HUES64 (cell line): ENCODE measurements at regions not wholly inside any gene's neighbourhood (a gene's known extent, or its start where the extent isn't known, plus 50 kb on each side); places are given as distances from the start of the nearest gene placed in this dataset.
"Not testable (repeated sequence)": the region's sequence is repeated elsewhere in the genome, so short reads cannot be mapped to it uniquely, and the experiment has no call there.

Experiments
- H3K27ac ChIP-seq: 2 replicates; pipeline ENCODE4 v1.7.0; 2013; ENCODE audit warnings: low read depth, low read length, inconsistent platforms
- H3K27me3 ChIP-seq: 2 replicates; pipeline ENCODE4 v1.6.1; 2013; ENCODE audit warnings: mild to moderate bottlenecking, low read length; ENCODE audit not compliant: insufficient read depth
- H3K36me3 ChIP-seq: 2 replicates; pipeline ENCODE4 v1.6.1; 2013; ENCODE audit warnings: mild to moderate bottlenecking, low read length; ENCODE audit not compliant: insufficient read depth
- H3K4me1 ChIP-seq: 2 replicates; pipeline ENCODE4 v1.6.1; 2013; ENCODE audit warnings: mild to moderate bottlenecking, low read length, moderate library complexity; ENCODE audit not compliant: insufficient read depth
- H3K4me3 ChIP-seq: 2 replicates; pipeline ENCODE4 v1.5.1; 2013; ENCODE audit warnings: mild to moderate bottlenecking, low read length, moderate library complexity
- H3K9ac ChIP-seq: 2 replicates; pipeline ENCODE4 v1.6.1; 2013; ENCODE audit warnings: mild to moderate bottlenecking, low read depth, low read length
- H3K9me3 ChIP-seq: 2 replicates; pipeline ENCODE4 v1.6.1; 2013; ENCODE audit warnings: low read depth, low read length; ENCODE audit not compliant: insufficient read depth
- WGBS: fragments of 150-250, 120-280 bp; methylation state at CpG from one replicate; pipeline ENCODE4 v1.1.7; 2013; ENCODE audit warnings: missing lambda C conversion rate; 5-methylcytosine and 5-hydroxymethylcytosine counted together

DNA sequence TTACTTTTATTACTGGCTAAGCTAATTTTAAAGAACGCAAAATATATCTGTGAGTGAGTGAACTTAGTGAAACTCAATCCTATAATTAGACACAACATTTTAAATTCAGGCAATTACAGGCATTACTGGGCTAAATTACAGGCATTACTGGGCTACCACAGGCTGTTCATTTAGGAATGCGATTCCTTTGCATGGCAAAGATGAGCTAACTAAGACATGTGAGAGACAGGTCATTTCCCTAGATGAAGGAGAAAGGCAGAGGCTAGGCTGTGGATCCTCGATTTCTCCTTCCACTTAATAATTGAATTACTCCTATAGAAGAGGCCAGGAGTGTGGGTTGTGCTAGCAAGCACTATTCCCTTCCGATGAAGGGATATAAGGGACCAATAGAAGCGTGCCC is 429.4 kb upstream of the LMO3 start:
- H3K27me3 ChIP-seq, result no peaks in the 10 kb centered on the region
- no peak overlapping the region for H3K9ac ChIP-seq
- no peaks in the 10 kb centered on the region for H3K9me3 ChIP-seq
- H3K27ac ChIP-seq, result no peak overlapping the region
- WGBS, result 97% methylated on average over 3 of the region's 5 CpGs
- no peak overlapping the region for H3K4me3 ChIP-seq
- peaks cover 7% of the 10 kb centered on the region for H3K4me1 ChIP-seq
- no peaks in the 10 kb centered on the region for H3K36me3 ChIP-seq

DNA sequence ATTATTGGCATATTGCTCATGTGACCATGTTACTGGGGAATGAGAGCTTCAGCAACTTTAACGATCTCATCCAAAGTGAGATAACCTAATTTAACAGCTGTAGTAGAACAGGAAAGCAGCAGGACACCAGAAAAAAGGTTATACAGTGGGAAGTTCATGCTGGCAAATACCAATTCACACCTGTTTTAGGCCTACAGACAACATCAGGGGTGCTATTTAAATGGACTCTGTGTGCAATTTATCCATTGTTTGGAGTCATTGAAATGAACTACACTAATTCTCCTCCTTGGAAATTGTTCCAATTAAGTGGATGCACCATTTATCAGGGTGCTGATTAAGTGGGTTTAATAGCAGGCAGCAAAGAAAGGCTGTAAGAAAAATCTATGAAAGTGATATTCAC is 424.4 kb upstream of the LMO3 start:
- Histone ChIP-seq H3K9me3 (no peaks in the 10 kb centered on the region), H3K4me1 (peaks cover 15% of the 10 kb centered on the region), H3K36me3 (no peaks in the 10 kb centered on the region), H3K4me3 (no peak overlapping the region), H3K27me3 (no peaks in the 10 kb centered on the region), H3K27ac (no peak overlapping the region), H3K9ac (no peak overlapping the region)
- 29% methylated on average over 1 of the region's 1 CpG for WGBS

DNA sequence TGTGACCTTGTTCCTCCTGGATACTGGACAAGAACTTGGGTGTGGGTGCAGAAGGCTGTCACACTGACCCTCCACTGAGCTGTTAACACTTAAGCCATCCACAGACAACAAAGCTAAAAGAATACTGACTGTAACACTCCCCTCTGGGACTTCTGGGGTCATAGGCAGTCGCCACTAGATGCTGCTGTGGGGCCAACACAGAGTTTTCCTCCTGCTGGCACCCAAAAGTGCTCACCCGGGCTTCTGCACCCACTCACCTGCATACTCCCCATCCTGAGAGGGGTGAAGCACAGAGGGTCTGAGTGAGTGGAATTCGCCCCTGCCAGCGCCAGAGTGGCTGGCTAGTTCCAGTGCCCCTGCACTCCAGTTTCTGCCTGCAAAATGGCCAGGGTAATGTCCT is 422.4 kb upstream of the LMO3 start:
- H3K36me3 ChIP-seq, result no peaks in the 10 kb centered on the region
- no peaks in the 10 kb centered on the region for H3K27me3 ChIP-seq
- H3K9ac ChIP-seq, result no peak overlapping the region
- no peaks in the 10 kb centered on the region for H3K9me3 ChIP-seq
- no peak overlapping the region for H3K27ac ChIP-seq
- H3K4me3 ChIP-seq, result no peak overlapping the region
- 82% methylated on average over 4 of the region's 4 CpGs for WGBS
- H3K4me1 ChIP-seq, result peaks cover 15% of the 10 kb centered on the region

DNA sequence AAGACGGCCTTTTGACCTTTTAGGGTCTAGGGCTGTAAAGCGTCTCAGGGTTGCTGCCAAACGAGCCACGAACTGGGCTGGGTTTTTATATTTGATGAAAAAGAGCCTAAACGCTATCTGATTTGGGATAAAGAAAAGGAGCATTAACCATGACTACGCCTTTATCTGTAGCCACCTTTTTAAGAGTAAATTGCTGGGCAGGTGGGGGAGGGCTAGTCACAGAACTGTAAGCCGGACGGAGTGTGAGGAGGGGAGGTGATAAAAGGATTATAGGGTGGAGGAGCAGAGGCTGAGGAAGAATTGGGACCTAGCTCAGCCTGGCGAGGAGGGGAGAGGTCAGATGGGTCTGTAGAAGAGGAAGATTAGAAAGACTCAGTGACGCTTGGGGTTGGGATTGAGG is 419.5 kb upstream of the LMO3 start:
- not testable (repeated sequence) for H3K27ac ChIP-seq, H3K4me3 ChIP-seq, H3K9ac ChIP-seq, H3K27me3 ChIP-seq, H3K9me3 ChIP-seq, H3K36me3 ChIP-seq
- WGBS, result 89% methylated on average over 10 of the region's 10 CpGs
- H3K4me1 ChIP-seq, result peaks cover 22% of the 10 kb centered on the region

DNA sequence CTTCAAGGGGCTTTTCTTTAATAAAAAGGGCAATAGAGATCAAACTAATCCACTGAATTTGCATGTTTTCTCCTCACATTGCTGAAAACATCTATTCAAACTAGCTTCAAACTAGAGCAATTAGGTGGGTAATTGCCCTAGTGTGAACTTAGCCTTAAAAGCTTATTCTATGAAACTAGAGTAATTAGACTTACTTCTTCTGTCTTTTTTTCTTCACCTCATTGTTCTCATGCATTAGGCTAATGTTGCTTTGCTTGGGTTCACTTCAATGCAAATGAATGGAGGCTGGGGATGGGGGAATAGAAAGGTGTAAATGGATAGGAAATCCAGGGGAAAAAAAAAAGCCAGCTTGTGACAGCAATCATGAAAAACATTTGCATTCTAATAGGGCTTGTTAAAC is 414.8 kb upstream of the LMO3 start:
- peak overlapping the region; percentile 61 for H3K27ac ChIP-seq
- no peaks in the 10 kb centered on the region for H3K9me3 ChIP-seq
- H3K27me3 ChIP-seq, result no peaks in the 10 kb centered on the region
- peak overlapping the region; percentile 17; the same call in 1 of the 2 replicates for H3K4me3 ChIP-seq
- H3K9ac ChIP-seq, result no peak overlapping the region
- peaks cover 26% of the 10 kb centered on the region for H3K4me1 ChIP-seq
- no peaks in the 10 kb centered on the region for H3K36me3 ChIP-seq

DNA sequence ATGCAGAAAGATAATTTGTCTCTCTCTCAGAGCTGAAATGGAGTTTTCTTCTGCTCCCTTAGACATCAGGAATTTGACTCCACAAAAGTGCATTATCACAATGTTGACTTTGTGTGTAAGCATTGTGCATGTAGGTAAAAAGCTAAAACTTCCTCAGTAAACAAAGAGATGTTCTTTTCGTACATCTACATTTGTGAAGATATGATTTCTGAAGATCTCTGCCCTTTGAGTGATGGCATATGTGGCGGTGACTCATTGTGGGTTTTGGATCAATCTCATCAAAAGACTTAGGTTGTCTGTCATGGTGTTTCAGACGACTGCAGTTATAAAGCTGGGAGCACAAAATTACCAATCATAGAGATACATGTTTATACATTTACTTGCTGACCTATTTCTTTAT is 411.4 kb upstream of the LMO3 start:
- 92% methylated on average over 3 of the region's 3 CpGs for WGBS
- no peak overlapping the region for H3K4me3 ChIP-seq

DNA sequence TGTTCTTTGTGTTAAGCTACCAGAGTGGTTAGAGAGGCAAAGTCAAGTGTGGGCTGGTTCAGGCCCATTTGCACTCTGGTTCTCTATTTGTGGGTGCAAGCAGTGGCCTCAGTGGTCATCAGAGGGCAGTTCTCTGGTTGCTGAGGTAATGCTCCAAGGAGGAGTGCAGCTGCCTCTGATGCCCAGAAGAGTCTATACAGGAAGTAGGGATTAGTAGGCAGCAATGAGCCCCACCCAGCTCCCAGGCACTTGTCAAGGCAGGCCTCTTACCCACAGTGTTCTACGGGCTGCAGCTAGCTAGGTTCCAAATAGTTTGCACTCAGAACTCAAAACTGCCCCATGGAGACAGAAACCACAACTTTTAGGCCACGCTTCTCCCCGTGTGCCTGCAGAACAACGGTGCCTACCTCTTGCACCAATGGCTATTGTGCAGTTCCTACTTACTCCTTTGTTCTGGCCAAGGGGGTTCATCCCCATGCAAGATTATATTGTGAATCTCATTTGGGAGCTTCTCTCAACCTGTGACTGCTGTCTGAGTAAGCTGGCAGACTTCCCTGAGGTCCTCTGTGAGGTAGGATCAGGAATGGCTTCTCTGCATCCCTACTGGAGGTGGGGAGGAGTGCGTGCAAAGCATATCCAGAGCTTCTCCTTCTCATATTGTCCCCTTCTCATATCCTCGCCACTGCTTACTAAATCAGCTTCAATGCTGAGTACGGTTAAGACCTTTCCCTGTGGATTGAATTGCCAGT is 410.3 kb upstream of the LMO3 start:
- no peaks in the 10 kb centered on the region for H3K9me3 ChIP-seq
- no peaks in the 10 kb centered on the region for H3K36me3 ChIP-seq
- no peak overlapping the region for H3K4me3 ChIP-seq

More for the DNA sequence above, 411.4 kb upstream of the LMO3 start:
- Histone ChIP-seq H3K27me3 (no peaks in the 10 kb centered on the region), H3K36me3 (no peaks in the 10 kb centered on the region), H3K27ac (no peak overlapping the region), H3K9me3 (no peaks in the 10 kb centered on the region), H3K9ac (no peak overlapping the region), H3K4me1 (peaks cover 26% of the 10 kb centered on the region)

DNA sequence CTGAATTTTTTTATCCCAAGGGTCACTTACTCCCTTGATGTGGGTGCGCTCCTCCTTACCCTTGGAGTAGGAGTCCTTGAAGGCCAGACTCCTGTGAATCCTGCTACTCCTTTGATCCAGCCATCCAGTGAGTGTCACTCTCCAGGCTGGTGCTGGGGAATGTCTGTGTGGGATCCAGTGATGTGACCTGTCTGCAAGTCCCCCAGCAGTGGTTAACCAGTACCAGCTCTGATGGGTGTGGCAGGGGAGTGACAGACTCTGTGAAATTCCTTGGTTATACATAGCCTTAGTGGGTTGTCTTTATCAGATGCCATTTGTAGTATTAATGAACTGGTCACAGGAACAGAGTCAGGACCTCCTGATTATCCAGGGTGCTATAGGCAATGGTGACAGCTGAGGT is 409.5 kb upstream of the LMO3 start:
- Histone ChIP-seq H3K27me3 (no peaks in the 10 kb centered on the region), H3K36me3 (no peaks in the 10 kb centered on the region), H3K27ac (no peak overlapping the region), H3K4me3 (no peak overlapping the region), H3K9me3 (no peaks in the 10 kb centered on the region), H3K9ac (no peak overlapping the region), H3K4me1 (peaks cover 13% of the 10 kb centered on the region)
- 86% methylated on average over 1 of the region's 1 CpG for WGBS

More for the DNA sequence above, 410.3 kb upstream of the LMO3 start:
- H3K4me1 ChIP-seq, result peaks cover 20% of the 10 kb centered on the region
- no peak overlapping the region for H3K9ac ChIP-seq
- H3K27me3 ChIP-seq, result no peaks in the 10 kb centered on the region
- H3K27ac ChIP-seq, result no peak overlapping the region
- 95% methylated on average over 6 of the region's 7 CpGs for WGBS

DNA sequence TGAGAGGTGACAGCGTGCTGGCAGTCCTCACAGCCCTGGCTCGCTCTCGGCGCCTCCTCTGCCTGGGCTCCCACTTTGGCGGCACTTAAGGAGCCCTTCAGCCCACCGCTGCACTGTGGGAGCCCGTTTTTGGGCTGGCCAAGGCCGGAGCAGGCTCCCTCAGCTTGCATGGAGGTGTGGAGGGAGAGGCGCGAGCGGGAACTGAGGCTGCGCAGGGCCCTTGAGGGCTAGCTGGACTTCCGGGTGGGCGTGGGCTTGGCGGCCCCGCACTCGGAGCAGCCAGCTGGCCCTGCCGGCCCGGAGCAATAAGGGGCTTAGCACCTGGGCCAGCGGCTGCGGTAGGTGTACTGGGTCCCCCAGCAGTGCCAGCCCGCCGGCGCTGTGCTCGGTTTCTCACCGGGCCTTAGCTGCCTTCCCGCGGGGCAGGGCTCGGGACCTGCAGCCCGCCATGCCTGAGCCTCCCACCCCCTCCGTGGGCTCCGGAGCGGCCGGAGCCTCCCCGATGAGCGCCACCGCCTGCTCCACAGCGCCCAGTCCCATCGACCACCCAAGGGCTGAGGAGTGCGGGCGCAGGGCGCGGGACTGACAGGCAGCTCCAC is 401.6 kb upstream of the LMO3 start:
- H3K4me1 ChIP-seq, H3K27ac ChIP-seq, H3K9ac ChIP-seq, H3K4me3 ChIP-seq, H3K9me3 ChIP-seq, H3K36me3 ChIP-seq, H3K27me3 ChIP-seq: not testable (repeated sequence)
- WGBS, result 98% methylated on average over 43 of the region's 43 CpGs

DNA sequence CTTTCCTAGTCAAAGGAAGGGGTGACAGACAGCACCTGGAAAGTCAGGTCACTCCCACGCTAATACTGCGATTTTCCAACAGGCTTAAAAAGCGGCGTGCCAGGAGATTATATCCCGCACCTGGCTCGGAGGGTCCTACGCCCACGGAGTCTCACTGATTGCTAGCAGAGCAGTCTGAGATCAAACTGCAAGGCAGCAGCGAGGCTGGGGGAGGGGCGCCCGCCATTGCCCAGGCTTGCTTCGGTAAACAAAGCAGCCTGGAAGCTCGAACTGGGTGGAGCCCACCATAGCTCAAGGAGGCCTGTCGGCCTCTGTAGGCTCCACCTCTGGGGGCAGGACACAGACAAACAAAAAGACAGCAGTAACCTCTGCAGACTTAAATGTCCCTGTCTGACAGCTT is 392.6 kb upstream of the LMO3 start:
- not testable (repeated sequence) for H3K27ac ChIP-seq, H3K4me1 ChIP-seq, H3K27me3 ChIP-seq, H3K36me3 ChIP-seq, H3K9me3 ChIP-seq, H3K9ac ChIP-seq, H3K4me3 ChIP-seq
- 93% methylated on average over 14 of the region's 14 CpGs for WGBS

DNA sequence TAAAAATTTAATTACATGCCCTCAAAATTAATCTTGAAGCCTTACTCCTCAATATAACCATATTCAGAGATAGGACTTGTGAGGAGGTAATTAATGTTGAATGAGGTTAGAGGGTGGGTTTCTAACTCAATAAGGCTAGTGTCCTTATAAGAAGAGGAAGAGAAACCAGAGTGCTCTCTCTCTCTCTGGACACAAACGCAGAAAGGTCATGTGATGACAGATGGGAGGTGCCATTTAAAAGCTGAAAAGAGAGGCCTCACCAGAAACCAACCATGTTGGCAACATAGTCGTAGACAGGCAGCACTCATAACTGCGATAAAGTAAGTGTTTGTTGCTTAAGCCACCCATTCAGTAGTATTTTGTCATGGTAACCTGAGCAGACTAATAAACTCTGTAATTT is 378.5 kb upstream of the LMO3 start:
- Histone ChIP-seq H3K27me3 (no peaks in the 10 kb centered on the region), H3K9ac (no peak overlapping the region), H3K9me3 (no peaks in the 10 kb centered on the region), H3K27ac (no peak overlapping the region), H3K4me3 (no peak overlapping the region), H3K4me1 (no peaks in the 10 kb centered on the region), H3K36me3 (no peaks in the 10 kb centered on the region)
- WGBS, result 95% methylated on average over 3 of the region's 3 CpGs
